Karpas-422 (cell line): ENCODE measurements at regions not wholly inside any gene's neighbourhood (a gene's known extent, or its start where the extent isn't known, plus 50 kb on each side); places are given as distances from the start of the nearest gene placed in this dataset.
A peak's percentile ranks its signal among the peaks of the same experiment; 100 is the strongest.

Experiments used
- DNase-seq: peaks from one replicate; pipeline ENCODE4 v3.0.0-alpha.2; 2015
- H2AFZ ChIP-seq: fragments of 200-600 bp; sonication (generic); 2 replicates; pipeline ENCODE4 v1.6.1; 2014; ENCODE audit warnings: antibody characterized with exemption, low read length, mixed read lengths
- H3K27ac ChIP-seq: fragments of 200-600 bp; sonication (generic); 2 replicates; pipeline ENCODE4 v1.5.1; 2014; ENCODE audit warnings: mild to moderate bottlenecking, low read length, moderate library complexity
- H3K27me3 ChIP-seq: fragments of 200-600 bp; sonication (generic); 2 replicates; pipeline ENCODE4 v1.6.1; 2014; ENCODE audit warnings: low read length, mixed read lengths
- H3K36me3 ChIP-seq: fragments of 200-600 bp; sonication (generic); 2 replicates; pipeline ENCODE4 v1.6.1; 2014; ENCODE audit warnings: low read length, mixed read lengths; ENCODE audit not compliant: insufficient read depth
- H3K4me1 ChIP-seq: fragments of 200-600 bp; sonication (generic); 2 replicates; pipeline ENCODE4 v1.6.1; 2014; ENCODE audit warnings: mild to moderate bottlenecking, low read length, mixed read lengths
- H3K4me2 ChIP-seq: fragments of 200-600 bp; sonication (generic); 2 replicates; pipeline ENCODE4 v1.6.1; 2014; ENCODE audit warnings: low read length, low read depth, mild to moderate bottlenecking; ENCODE audit not compliant: poor library complexity, severe bottlenecking
- H3K4me3 ChIP-seq: fragments of 200-600 bp; sonication (generic); 2 replicates; pipeline ENCODE4 v1.5.1; 2014; ENCODE audit warnings: mild to moderate bottlenecking, antibody characterized with exemption, low read length, mixed read lengths
- H3K79me2 ChIP-seq: fragments of 200-600 bp; sonication (generic); 2 replicates; pipeline ENCODE4 v1.6.1; 2014; ENCODE audit warnings: mild to moderate bottlenecking, low read length, mixed read lengths
- H3K9ac ChIP-seq: fragments of 200-600 bp; sonication (generic); 2 replicates; pipeline ENCODE4 v1.6.0; 2014; ENCODE audit warnings: low read length
- H3K9me2 ChIP-seq: fragments of 200-600 bp; sonication (generic), shearing (Covaris generic); replicated peaks from 2 replicates; pipeline ENCODE4 v1.6.0; 2014; ENCODE audit warnings: mild to moderate bottlenecking, low read length, moderate library complexity; ENCODE audit not compliant: insufficient read depth
- H3K9me3 ChIP-seq: fragments of 300-700, 200-600 bp; sonication (generic); 2 replicates; pipeline ENCODE4 v1.6.1; 2014; ENCODE audit warnings: low read length, mixed read lengths
- H4K20me1 ChIP-seq: fragments of 200-600 bp; sonication (generic); 2 replicates; pipeline ENCODE4 v1.6.1; 2014; ENCODE audit warnings: mild to moderate bottlenecking, antibody characterized with exemption, low read length, low read depth; ENCODE audit not compliant: insufficient read depth

DNA sequence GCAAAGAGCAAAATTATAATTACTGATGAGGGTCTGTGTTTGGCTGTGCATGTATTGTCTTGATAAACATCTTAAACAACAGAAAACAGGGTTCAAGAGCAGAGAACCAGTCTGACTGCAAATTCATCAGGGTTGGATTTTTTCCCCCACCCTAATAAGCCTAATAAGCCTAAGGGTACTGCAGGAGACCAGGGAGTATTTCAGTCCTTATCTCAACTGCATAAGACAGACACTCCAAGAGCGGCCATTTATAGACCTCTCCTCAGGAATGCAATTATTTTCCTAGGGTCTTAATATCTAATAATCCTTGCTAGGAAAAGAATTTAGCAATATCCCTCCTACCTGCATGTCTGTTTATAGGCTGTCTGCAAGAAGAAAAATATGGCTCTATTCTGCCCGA, 2011.5 kb upstream of the PCDH20 start:
- H3K9me3 ChIP-seq = no peaks in the 10 kb centered on the region
- no peaks in the 10 kb centered on the region for H3K9me2 ChIP-seq

DNA sequence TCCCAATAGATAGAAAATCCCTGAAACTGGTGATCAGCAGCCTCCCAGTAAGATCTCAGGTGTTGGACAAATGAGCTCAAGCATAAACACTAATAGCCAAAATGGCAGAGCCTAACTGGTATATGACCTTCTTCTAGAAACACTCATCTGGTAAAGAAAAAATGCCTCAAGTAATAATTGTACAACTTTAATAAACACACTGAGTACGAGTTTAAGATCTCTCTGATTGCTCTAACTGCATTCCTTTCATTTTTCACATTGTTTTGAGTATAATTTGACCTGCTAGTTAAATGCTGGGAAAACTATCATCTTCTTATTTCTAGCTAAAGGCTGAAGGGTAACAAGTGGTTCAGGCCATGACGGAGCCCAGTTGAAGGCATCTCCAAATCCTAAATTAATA, 2009.5 kb upstream of the PCDH20 start:
- no peaks in the 10 kb centered on the region for H3K9me2 ChIP-seq
- H3K4me1 ChIP-seq = no peaks in the 10 kb centered on the region
- peak overlapping the region; percentile 54; the same call in 1 of the 2 replicates for H2AFZ ChIP-seq
- no peak overlapping the region for H3K4me3 ChIP-seq
- H3K36me3 ChIP-seq = no peaks in the 10 kb centered on the region
- H3K79me2 ChIP-seq = no peaks in the 10 kb centered on the region
- H3K27ac ChIP-seq = no peak overlapping the region
- H4K20me1 ChIP-seq = no peaks in the 10 kb centered on the region
- no peak overlapping the region for H3K9ac ChIP-seq
- no peaks in the 10 kb centered on the region for H3K9me3 ChIP-seq
- no peak overlapping the region for H3K4me2 ChIP-seq
- DNase-seq = no peak
- no peaks in the 10 kb centered on the region for H3K27me3 ChIP-seq

More for the DNA sequence above, 2011.5 kb upstream of the PCDH20 start:
- no peak overlapping the region for H3K4me2 ChIP-seq
- no peaks in the 10 kb centered on the region for H3K4me1 ChIP-seq
- no peaks in the 10 kb centered on the region for H4K20me1 ChIP-seq
- H2AFZ ChIP-seq = no peak overlapping the region
- no peaks in the 10 kb centered on the region for H3K36me3 ChIP-seq
- H3K27me3 ChIP-seq = no peaks in the 10 kb centered on the region
- no peak overlapping the region for H3K27ac ChIP-seq
- H3K9ac ChIP-seq = no peak overlapping the region
- no peak overlapping the region for H3K4me3 ChIP-seq
- DNase-seq = no peak
- H3K79me2 ChIP-seq = no peaks in the 10 kb centered on the region

DNA sequence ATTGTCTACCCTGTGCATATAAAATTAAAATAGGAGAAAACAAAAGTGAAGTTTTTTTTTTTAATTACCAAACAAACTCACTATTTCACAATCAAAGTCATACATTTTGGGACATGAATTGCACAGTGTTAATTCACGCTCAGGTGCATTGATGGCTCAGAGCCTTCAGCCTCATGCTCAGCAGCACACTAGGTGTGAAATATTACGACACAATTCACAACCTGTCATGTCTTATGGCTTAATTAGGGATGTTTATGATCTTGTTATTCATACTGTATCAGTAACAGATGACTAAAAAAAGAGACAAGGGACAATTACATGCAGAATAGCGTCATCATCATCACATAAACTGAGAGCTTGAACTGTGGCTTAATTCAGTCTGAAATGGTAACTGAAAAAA, 2005.5 kb upstream of the PCDH20 start:
- Histone ChIP-seq H3K27ac (no peak overlapping the region), H2AFZ (no peak overlapping the region), H3K4me2 (no peak overlapping the region), H3K9me2 (no peaks in the 10 kb centered on the region), H3K4me3 (no peak overlapping the region), H3K27me3 (no peaks in the 10 kb centered on the region), H3K9ac (no peak overlapping the region), H3K36me3 (no peaks in the 10 kb centered on the region), H3K9me3 (no peaks in the 10 kb centered on the region; the same call in 1 of the 2 replicates), H3K79me2 (no peaks in the 10 kb centered on the region), H3K4me1 (no peaks in the 10 kb centered on the region), H4K20me1 (no peaks in the 10 kb centered on the region)
- no peak for DNase-seq

DNA sequence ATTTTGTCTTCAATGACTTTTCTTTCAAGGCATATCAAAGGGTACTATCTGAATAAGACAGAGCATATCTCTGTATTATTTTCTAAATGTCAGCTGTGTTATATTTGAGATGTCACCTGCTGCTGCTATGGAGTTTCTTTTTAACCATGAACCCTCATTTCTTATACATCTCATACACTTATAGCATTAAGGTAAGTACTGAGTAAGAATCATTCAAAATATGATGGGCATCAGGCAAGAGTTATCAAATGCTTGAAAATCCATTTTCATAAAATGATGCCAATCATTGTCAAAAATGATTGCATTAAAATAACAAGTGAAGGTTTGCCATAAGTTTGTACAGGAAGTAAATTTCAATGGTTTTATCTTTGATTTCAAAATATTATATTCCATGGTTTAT, 2005.0 kb upstream of the PCDH20 start:
- Histone ChIP-seq H3K4me3 (no peak overlapping the region), H3K9me2 (no peaks in the 10 kb centered on the region), H4K20me1 (no peaks in the 10 kb centered on the region), H3K27ac (no peak overlapping the region), H3K79me2 (no peaks in the 10 kb centered on the region), H3K4me1 (no peaks in the 10 kb centered on the region), H3K9ac (no peak overlapping the region), H3K36me3 (no peaks in the 10 kb centered on the region), H2AFZ (no peak overlapping the region), H3K4me2 (no peak overlapping the region), H3K9me3 (no peaks in the 10 kb centered on the region; the same call in 1 of the 2 replicates), H3K27me3 (no peaks in the 10 kb centered on the region)
- DNase-seq = no peak

DNA sequence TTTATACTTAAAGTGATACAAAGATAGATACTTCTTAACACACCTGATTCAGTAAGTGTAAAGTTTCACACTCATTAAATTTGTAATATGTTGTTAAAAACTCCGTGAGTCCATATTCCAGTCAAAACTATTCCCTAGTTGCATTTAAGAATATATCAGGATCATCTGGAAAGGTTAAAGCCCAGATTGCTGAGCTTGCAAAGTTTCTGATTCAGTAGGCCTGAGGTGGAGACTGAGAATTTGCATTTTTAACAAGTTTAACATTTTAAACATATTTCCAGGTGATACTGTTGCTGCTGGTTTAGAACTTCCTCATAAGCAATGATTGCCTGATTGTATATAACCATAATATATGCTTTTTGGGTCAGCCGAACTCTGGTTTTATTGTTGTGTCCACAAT, 1998.6 kb upstream of the PCDH20 start:
- no peaks in the 10 kb centered on the region for H3K79me2 ChIP-seq

DNA sequence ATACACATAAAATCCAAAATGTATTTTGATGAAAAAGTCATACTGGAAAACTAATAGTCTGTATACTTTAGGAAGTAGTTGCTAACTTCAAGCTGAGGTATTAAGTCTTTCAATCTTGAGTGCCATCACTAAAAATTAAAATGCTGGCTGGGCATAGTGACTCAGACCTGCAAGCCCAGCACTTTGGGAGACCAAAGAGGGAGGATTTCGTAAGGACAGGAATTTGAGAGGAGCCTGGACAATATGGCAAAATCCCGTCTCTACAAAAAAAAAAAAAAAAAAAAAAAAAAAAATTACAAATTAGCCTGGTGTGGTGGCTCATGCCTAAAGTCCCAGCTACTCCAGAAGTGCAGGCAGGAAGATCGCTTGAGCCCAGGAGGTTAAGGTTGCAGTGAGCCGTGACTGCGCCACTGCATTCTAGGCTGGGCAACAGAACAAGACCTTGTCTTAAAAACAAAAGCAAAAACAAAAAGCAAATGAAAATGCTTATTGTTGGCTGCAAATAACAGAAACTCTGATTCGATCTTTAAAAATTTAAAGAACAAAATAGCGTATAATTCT, 1994.2 kb upstream of the PCDH20 start:
- H3K27ac ChIP-seq = no peak overlapping the region
- H2AFZ ChIP-seq = peak overlapping the region; percentile 83; the same call in 1 of the 2 replicates
- H3K9me3 ChIP-seq = no peaks in the 10 kb centered on the region
- H4K20me1 ChIP-seq = no peaks in the 10 kb centered on the region
- H3K36me3 ChIP-seq = no peaks in the 10 kb centered on the region
- no peaks in the 10 kb centered on the region for H3K79me2 ChIP-seq
- H3K27me3 ChIP-seq = no peaks in the 10 kb centered on the region
- peak overlapping the region; percentile 29; the same call in 1 of the 2 replicates for H3K4me3 ChIP-seq
- peak overlapping the region; percentile 59 for H3K4me2 ChIP-seq
- H3K9ac ChIP-seq = peak overlapping the region; percentile 47
- peaks cover 12% of the 10 kb centered on the region for H3K4me1 ChIP-seq
- peak; percentile 56 for DNase-seq
- no peaks in the 10 kb centered on the region for H3K9me2 ChIP-seq

More for the DNA sequence above, 1998.6 kb upstream of the PCDH20 start:
- Histone ChIP-seq H3K4me2 (no peak overlapping the region), H4K20me1 (no peaks in the 10 kb centered on the region), H3K27me3 (no peaks in the 10 kb centered on the region), H3K9me2 (no peaks in the 10 kb centered on the region), H3K27ac (no peak overlapping the region), H3K36me3 (no peaks in the 10 kb centered on the region), H3K4me3 (no peak overlapping the region), H3K4me1 (peaks cover 12% of the 10 kb centered on the region), H3K9me3 (no peaks in the 10 kb centered on the region; the same call in none of the 2 replicates), H3K9ac (no peak overlapping the region), H2AFZ (no peak overlapping the region)
- DNase-seq = no peak

DNA sequence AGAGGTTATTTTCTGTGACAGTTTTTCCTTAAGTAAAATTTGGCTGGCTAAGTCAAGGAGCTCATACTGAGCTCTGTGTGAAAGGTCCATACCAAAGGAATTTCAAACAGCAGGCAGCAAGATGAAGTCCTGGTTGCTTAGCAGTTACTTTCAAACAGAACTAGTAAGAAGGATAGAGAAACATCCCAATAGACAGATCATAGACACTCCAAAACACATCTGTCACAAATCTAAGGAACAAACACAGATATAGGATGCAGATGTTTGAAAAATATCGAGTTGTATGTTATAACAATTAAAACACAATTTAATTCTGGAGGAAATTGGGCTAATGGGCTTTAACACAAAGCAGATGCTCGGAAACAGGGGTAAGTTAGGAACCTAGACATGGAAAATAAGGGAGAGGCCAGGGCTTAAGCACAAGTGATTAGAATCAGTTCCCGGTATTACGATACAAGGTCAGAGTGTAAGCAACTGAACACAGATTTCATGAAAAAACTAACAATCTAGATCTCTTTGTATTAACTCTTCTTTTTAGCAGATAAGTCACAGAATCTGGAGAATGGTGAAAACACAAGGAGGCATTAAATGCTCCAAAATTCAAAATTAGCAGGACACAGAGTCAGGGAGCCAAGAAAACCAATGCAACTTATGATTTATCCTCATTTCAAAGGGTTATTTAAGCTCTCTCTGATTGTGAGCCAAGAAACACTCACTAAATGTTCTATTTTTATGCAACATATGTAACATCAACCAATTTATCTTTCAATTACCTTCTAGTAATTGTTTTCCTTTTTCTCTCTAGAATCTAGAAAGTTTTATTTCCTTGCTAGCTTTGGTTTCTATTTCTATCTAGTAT, 1992.9 kb upstream of the PCDH20 start:
- Histone ChIP-seq H3K9me3 (no peaks in the 10 kb centered on the region), H3K79me2 (no peaks in the 10 kb centered on the region), H3K27me3 (no peaks in the 10 kb centered on the region), H4K20me1 (no peaks in the 10 kb centered on the region), H3K36me3 (no peaks in the 10 kb centered on the region), H3K4me1 (peaks cover 12% of the 10 kb centered on the region), H3K4me3 (no peak overlapping the region), H3K4me2 (no peak overlapping the region), H2AFZ (peak overlapping the region; percentile 55), H3K9me2 (no peaks in the 10 kb centered on the region), H3K27ac (no peak overlapping the region), H3K9ac (no peak overlapping the region)
- DNase-seq = no peak

DNA sequence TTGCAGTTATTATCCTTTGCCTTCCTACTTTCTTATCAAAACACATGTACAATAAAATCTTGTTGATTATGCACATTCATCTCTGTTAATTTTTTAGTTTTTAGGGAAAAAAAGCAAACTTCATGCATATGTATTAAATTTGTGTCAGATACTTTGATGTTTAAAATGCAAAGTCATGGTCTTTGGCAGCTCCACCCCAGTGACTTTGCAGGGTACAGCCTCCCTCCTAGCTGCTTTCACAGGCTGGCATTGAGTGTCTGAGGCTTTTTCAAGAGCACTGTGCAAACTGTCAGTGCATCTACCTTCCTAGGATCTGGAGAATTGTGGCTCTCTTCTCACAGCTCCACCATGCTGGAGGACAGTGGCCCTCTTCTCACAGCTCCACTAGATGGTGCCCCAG, 1988.1 kb upstream of the PCDH20 start:
- no peak overlapping the region for H3K4me3 ChIP-seq
- H3K4me2 ChIP-seq = no peak overlapping the region
- H3K9me3 ChIP-seq = no peaks in the 10 kb centered on the region
- no peaks in the 10 kb centered on the region for H3K27me3 ChIP-seq
- no peak overlapping the region for H2AFZ ChIP-seq
- H3K36me3 ChIP-seq = no peaks in the 10 kb centered on the region
- no peak overlapping the region for H3K27ac ChIP-seq
- DNase-seq = no peak
- no peaks in the 10 kb centered on the region for H3K9me2 ChIP-seq
- no peaks in the 10 kb centered on the region for H3K4me1 ChIP-seq
- H3K9ac ChIP-seq = no peak overlapping the region
- H4K20me1 ChIP-seq = no peaks in the 10 kb centered on the region
- H3K79me2 ChIP-seq = no peaks in the 10 kb centered on the region
